Stimulated activated CD8-positive, alpha-beta memory T cell treated with anti-CD3 and anti-CD28 coated beads, Interleukin-15, amount 100 ng/mL, for 48 hours (primary cell): ENCODE measurements at regions not wholly inside any gene's neighbourhood (a gene's known extent, or its start where the extent isn't known, plus 50 kb on each side); places are given as distances from the start of the nearest gene placed in this dataset.
"Not testable (repeated sequence)": the region's sequence is repeated elsewhere in the genome, so short reads cannot be mapped to it uniquely, and the experiment has no call there.

ENCODE experiments used
- DNase-seq, 2 donors: peaks; one replicate each; pipeline ENCODE4 v3.0.0-alpha.2; 2020; ENCODE audit warnings: low read depth in 2 of 2

GRCh38 chr5:37915097-37915736 is 75.4 kb upstream of the GDNF start:
- DNase-seq = no peak

GRCh38 chr5:37909610-37910266 is 69.9 kb upstream of the GDNF start:
- DNase-seq = not testable (repeated sequence)

GRCh38 chr5:37906416-37906815 is 66.6 kb upstream of the GDNF start:
- DNase-seq = no peak

GRCh38 chr5:37905230-37905629 is 65.4 kb upstream of the GDNF start:
- no peak for DNase-seq

GRCh38 chr5:37902323-37902722 is 62.5 kb upstream of the GDNF start:
- DNase-seq = no peak

- no peak for DNase-seq
Observed at GRCh38 chr5:37900692-37901091, 60.9 kb upstream of the GDNF start.

- no peak for DNase-seq
Observed at GRCh38 chr5:37899037-37899436, 59.2 kb upstream of the GDNF start.

GRCh38 chr5:37896159-37896558 is 56.3 kb upstream of the GDNF start:
- DNase-seq = no peak

- no peak for DNase-seq
Observed at GRCh38 chr5:37893434-37894134, 53.7 kb upstream of the GDNF start.

- DNase-seq = no peak
Observed at GRCh38 chr5:37892586-37892985, 52.7 kb upstream of the GDNF start.

- DNase-seq = no peak
Observed at GRCh38 chr5:37891832-37892231, 52.0 kb upstream of the GDNF start.

GRCh38 chr5:37889612-37890317 is 49.9 kb upstream of the GDNF start:
- no peak for DNase-seq
